Hepatocyte (in vitro differentiated cells): ENCODE measurements at regions not wholly inside any gene's neighbourhood (a gene's known extent, or its start where the extent isn't known, plus 50 kb on each side); places are given as distances from the start of the nearest gene placed in this dataset.

Experiments used
- CTCF ChIP-seq: fragments of 200-600 bp; sonication (generic); IDR thresholded peaks from 2 replicates; pipeline ENCODE4 v1.5.1; 2016; ENCODE audit warnings: antibody characterized with exemption, mild to moderate bottlenecking; ENCODE audit not compliant: poor library complexity
- EZH2 ChIP-seq: fragments of 200-600 bp; sonication (generic); IDR thresholded peaks from 2 replicates; pipeline ENCODE4 v1.6.1; 2016; ENCODE audit warnings: antibody characterized with exemption, mild to moderate bottlenecking, borderline replicate concordance
- EZH2phosphoT487 ChIP-seq: fragments of 200-600 bp; sonication (generic); IDR thresholded peaks from one replicate; pipeline ENCODE4 v1.6.1; 2018; ENCODE audit warnings: antibody characterized with exemption, mild to moderate bottlenecking, low read depth, moderate library complexity; ENCODE audit not compliant: unreplicated experiment, severe bottlenecking

- TF ChIP-seq CTCF (no peak), EZH2phosphoT487 (no peak), EZH2 (no peak)
These were observed 1003.9 kb upstream of the NR2F2 start for GRCh38 chr15:95326431-95327182.
